ENCODE measurements at regions not wholly inside any gene's neighbourhood (a gene's known extent, or its start where the extent isn't known, plus 50 kb on each side); places are given as distances from the start of the nearest gene placed in this dataset.
"Not testable (repeated sequence)": the region's sequence is repeated elsewhere in the genome, so short reads cannot be mapped to it uniquely, and the experiment has no call there.

- no peak for DNase-seq
Observed at GRCh38 chr6:85355816-85356215, 94.1 kb upstream of the NT5E start.

GRCh38 chr6:85354761-85355618 lies 94.9 kb upstream of the NT5E start:
- DNase-seq: no peak

- DNase-seq: no peak
Observed at GRCh38 chr6:85353012-85353411, 96.9 kb upstream of the NT5E start.

GRCh38 chr6:85348643-85349042 lies 101.2 kb upstream of the NT5E start:
- DNase-seq: no peak

- DNase-seq: no peak
Observed at GRCh38 chr6:85347812-85348211, 102.1 kb upstream of the NT5E start.

GRCh38 chr6:85346196-85346595 lies 103.7 kb upstream of the NT5E start:
- DNase-seq: no peak

- no peak for DNase-seq
Observed at GRCh38 chr6:85344996-85345395, 104.9 kb upstream of the NT5E start.

- no peak for DNase-seq
Observed at GRCh38 chr6:85343428-85343827, 106.5 kb upstream of the NT5E start.

- no peak for DNase-seq
Observed at GRCh38 chr6:85329196-85329595, 120.7 kb upstream of the NT5E start.

GRCh38 chr6:85325811-85326210 lies 124.1 kb upstream of the NT5E start:
- DNase-seq: not testable (repeated sequence)

- DNase-seq: peak; percentile 21
Observed at GRCh38 chr6:85323435-85324040, 126.3 kb upstream of the NT5E start.

- no peak for DNase-seq
Observed at GRCh38 chr6:85322446-85323105, 127.3 kb upstream of the NT5E start.

GRCh38 chr6:85321906-85322305 lies 128.0 kb upstream of the NT5E start:
- no peak for DNase-seq

GRCh38 chr6:85314586-85314985 lies 135.3 kb upstream of the NT5E start:
- no peak for DNase-seq

GRCh38 chr6:85300581-85300980 lies 149.3 kb upstream of the NT5E start:
- no peak for DNase-seq

GRCh38 chr6:85298553-85298952 lies 151.3 kb upstream of the NT5E start:
- DNase-seq: no peak

- no peak for DNase-seq
Observed at GRCh38 chr6:85291326-85291725, 158.6 kb upstream of the NT5E start.

GRCh38 chr6:85287654-85288053 lies 162.2 kb upstream of the NT5E start:
- no peak for DNase-seq

- no peak for DNase-seq
Observed at GRCh38 chr6:85287158-85287557, 162.7 kb upstream of the NT5E start.

- DNase-seq: not testable (repeated sequence)
Observed at GRCh38 chr6:85286507-85286906, 163.4 kb upstream of the NT5E start.

- DNase-seq: no peak
Observed at GRCh38 chr6:85285934-85286333, 163.9 kb upstream of the NT5E start.

- no peak for DNase-seq
Observed at GRCh38 chr6:85285114-85285513, 164.8 kb upstream of the NT5E start.

GRCh38 chr6:85283436-85283835 lies 166.4 kb upstream of the NT5E start:
- DNase-seq: no peak

GRCh38 chr6:85278466-85279035 lies 171.3 kb upstream of the NT5E start:
- DNase-seq: no peak

Data from NCI-H2227 treated with DMSO at 0.1 percent for 48 hours (cell line).